Activated CD8-positive, alpha-beta memory T cell treated with anti-CD3 and anti-CD28 coated beads, Interleukin-2, amount 50 U/mL, for 24 hours (primary cell): ENCODE measurements at regions not wholly inside any gene's neighbourhood (a gene's known extent, or its start where the extent isn't known, plus 50 kb on each side); places are given as distances from the start of the nearest gene placed in this dataset.
"Not testable (repeated sequence)": the region's sequence is repeated elsewhere in the genome, so short reads cannot be mapped to it uniquely, and the experiment has no call there.

Experiments
- DNase-seq: peaks from one replicate; pipeline ENCODE4 v3.0.0-alpha.2; 2020; ENCODE audit errors: extremely low read depth

- no peak for DNase-seq
Observed at GRCh38 chr4:53920116-53920515, 144.3 kb downstream of the CHIC2 start.

- no peak for DNase-seq
Observed at GRCh38 chr4:53919535-53919934, 144.9 kb downstream of the CHIC2 start.

GRCh38 chr4:53917729-53918128 lies 146.7 kb downstream of the CHIC2 start:
- no peak for DNase-seq

- no peak for DNase-seq
Observed at GRCh38 chr4:53916431-53916889, 147.9 kb downstream of the CHIC2 start.

- DNase-seq: no peak
Observed at GRCh38 chr4:53914313-53915016, 149.9 kb downstream of the CHIC2 start.

GRCh38 chr4:53913771-53914170 lies 150.6 kb downstream of the CHIC2 start:
- no peak for DNase-seq

GRCh38 chr4:53912766-53913497 lies 151.5 kb downstream of the CHIC2 start:
- no peak for DNase-seq

GRCh38 chr4:53908661-53909078 lies 155.7 kb downstream of the CHIC2 start:
- DNase-seq: no peak

GRCh38 chr4:53907772-53908171 lies 156.6 kb downstream of the CHIC2 start:
- DNase-seq: no peak

- DNase-seq: no peak
Observed at GRCh38 chr4:53906606-53907190, 157.7 kb downstream of the CHIC2 start.

GRCh38 chr4:53905941-53906377 lies 158.4 kb downstream of the CHIC2 start:
- no peak for DNase-seq

GRCh38 chr4:53905276-53905940 lies 159.0 kb downstream of the CHIC2 start:
- DNase-seq: no peak

GRCh38 chr4:53902786-53903185 lies 161.6 kb downstream of the CHIC2 start:
- DNase-seq: no peak

GRCh38 chr4:53900271-53900649 lies 164.1 kb downstream of the CHIC2 start:
- no peak for DNase-seq

GRCh38 chr4:53899586-53900270 lies 164.7 kb downstream of the CHIC2 start:
- no peak for DNase-seq

GRCh38 chr4:53895137-53895536 lies 169.3 kb downstream of the CHIC2 start:
- DNase-seq: no peak

- no peak for DNase-seq
Observed at GRCh38 chr4:53890461-53890860, 173.9 kb downstream of the CHIC2 start.

GRCh38 chr4:53889326-53890055 lies 174.9 kb downstream of the CHIC2 start:
- no peak for DNase-seq

GRCh38 chr4:53886090-53886489 lies 178.3 kb downstream of the CHIC2 start:
- no peak for DNase-seq

- no peak for DNase-seq
Observed at GRCh38 chr4:53885668-53886067, 178.7 kb downstream of the CHIC2 start.

GRCh38 chr4:53877096-53877495 lies 187.3 kb downstream of the CHIC2 start:
- not testable (repeated sequence) for DNase-seq
